Thymus (tissue), 11 donors: ENCODE measurements at regions not wholly inside any gene's neighbourhood (a gene's known extent, or its start where the extent isn't known, plus 50 kb on each side); places are given as distances from the start of the nearest gene placed in this dataset.

Source experiments
- DNase-seq, 9 donors: peaks; one replicate each; pipeline ENCODE4 v3.0.0-alpha.2; 2013; ENCODE audit warnings: low spot score in 9 of 9, low read depth in 6 of 9, missing footprints in 1 of 9
- H3K27ac ChIP-seq, 2 donors: one replicate each; pipeline ENCODE4 v1.5.1; 2013; ENCODE audit warnings: control low read depth in 1 of 2, low read depth in 1 of 2, low read length in 1 of 2, mild to moderate bottlenecking in 1 of 2, moderate library complexity in 1 of 2
- H3K27me3 ChIP-seq, 2 donors: one replicate each; pipeline ENCODE4 v1.5.1; 2013; ENCODE audit warnings: low read length in 1 of 2; ENCODE audit not compliant: control insufficient read depth in 2 of 2, insufficient read depth in 1 of 2
- H3K36me3 ChIP-seq, 2 donors: one replicate each; pipeline ENCODE4 v1.5.1; 2013; ENCODE audit warnings: low read length in 1 of 2, mild to moderate bottlenecking in 1 of 2, moderate library complexity in 1 of 2; ENCODE audit not compliant: control insufficient read depth in 2 of 2, insufficient read depth in 2 of 2
- H3K4me1 ChIP-seq, 2 donors: one replicate each; pipeline ENCODE4 v1.5.1; 2013; ENCODE audit warnings: low read length in 2 of 2; ENCODE audit not compliant: control insufficient read depth in 2 of 2, insufficient read depth in 2 of 2
- H3K4me3 ChIP-seq, 2 donors: one replicate each; pipeline ENCODE4 v1.5.1; 2013; ENCODE audit warnings: low read length in 2 of 2, control low read depth in 1 of 2, mild to moderate bottlenecking in 1 of 2
- H3K9me3 ChIP-seq, 2 donors: one replicate each; pipeline ENCODE4 v1.5.1; 2013; ENCODE audit warnings: low read length in 1 of 2, mild to moderate bottlenecking in 1 of 2; ENCODE audit not compliant: control insufficient read depth in 2 of 2, insufficient read depth in 1 of 2
- WGBS: extraction: QIAGEN DNeasy Blood & Tissue Kit; methylation state at CpG from one replicate; pipeline ENCODE4 v1.1.7; 2013; 5-methylcytosine and 5-hydroxymethylcytosine counted together
- donor health status: healthy.

- Histone ChIP-seq H3K9me3 (no peaks in the 10 kb centered on the region), H3K27ac (no peak overlapping the region), H3K4me3 (no peak overlapping the region), H3K36me3 (no peaks in the 10 kb centered on the region), H3K27me3 (no peaks in the 10 kb centered on the region), H3K4me1 (no peaks in the 10 kb centered on the region)
- DNase-seq: no peak
- 94% methylated on average over 4 of the region's 4 CpGs for WGBS
These were observed 60.3 kb downstream of the DACT1 start for GRCh38 chr14:58697930-58698642.

GRCh38 chr14:58699681-58700205, 62.0 kb downstream of the DACT1 start:
- no peak overlapping the region for H3K27ac ChIP-seq
- WGBS: 91% methylated on average over 1 of the region's 1 CpG
- H3K27me3 ChIP-seq: no peaks in the 10 kb centered on the region
- H3K4me1 ChIP-seq: no peaks in the 10 kb centered on the region
- no peak overlapping the region for H3K4me3 ChIP-seq
- no peak for DNase-seq
- no peaks in the 10 kb centered on the region for H3K9me3 ChIP-seq
- H3K36me3 ChIP-seq: no peaks in the 10 kb centered on the region

- H3K9me3 ChIP-seq: no peaks in the 10 kb centered on the region
- H3K4me3 ChIP-seq: no peak overlapping the region
- H3K27ac ChIP-seq: no peak overlapping the region
- no peaks in the 10 kb centered on the region for H3K36me3 ChIP-seq
- no peaks in the 10 kb centered on the region for H3K27me3 ChIP-seq
- WGBS: 95% methylated on average over 3 of the region's 3 CpGs
- DNase-seq: no peak
- H3K4me1 ChIP-seq: no peaks in the 10 kb centered on the region
These were observed 63.4 kb downstream of the DACT1 start for GRCh38 chr14:58701156-58701555.

GRCh38 chr14:58701604-58702003, 63.8 kb downstream of the DACT1 start:
- WGBS: 94% methylated on average over 1 of the region's 1 CpG
- Histone ChIP-seq H3K36me3 (no peaks in the 10 kb centered on the region), H3K4me1 (no peaks in the 10 kb centered on the region), H3K9me3 (no peaks in the 10 kb centered on the region), H3K27ac (no peak overlapping the region), H3K4me3 (no peak overlapping the region), H3K27me3 (no peaks in the 10 kb centered on the region)
- DNase-seq: no peak

GRCh38 chr14:58702441-58703160, 64.8 kb downstream of the DACT1 start:
- 88% methylated on average over 1 of the region's 1 CpG for WGBS
- no peaks in the 10 kb centered on the region for H3K9me3 ChIP-seq
- DNase-seq: no peak
- H3K27me3 ChIP-seq: no peaks in the 10 kb centered on the region
- no peaks in the 10 kb centered on the region for H3K4me1 ChIP-seq
- no peaks in the 10 kb centered on the region for H3K36me3 ChIP-seq
- no peak overlapping the region for H3K27ac ChIP-seq
- H3K4me3 ChIP-seq: no peak overlapping the region

- no peak for DNase-seq
- no peaks in the 10 kb centered on the region for H3K9me3 ChIP-seq
- H3K4me1 ChIP-seq: no peaks in the 10 kb centered on the region
- H3K27ac ChIP-seq: no peak overlapping the region
- 93% methylated on average over 1 of the region's 1 CpG for WGBS
- H3K4me3 ChIP-seq: no peak overlapping the region
- H3K27me3 ChIP-seq: no peaks in the 10 kb centered on the region
- H3K36me3 ChIP-seq: no peaks in the 10 kb centered on the region
These were observed 65.4 kb downstream of the DACT1 start for GRCh38 chr14:58703161-58703506.

- no peaks in the 10 kb centered on the region for H3K4me1 ChIP-seq
- H3K27me3 ChIP-seq: no peaks in the 10 kb centered on the region
- H3K36me3 ChIP-seq: no peaks in the 10 kb centered on the region
- WGBS: 93% methylated on average over 2 of the region's 2 CpGs
- H3K4me3 ChIP-seq: no peak overlapping the region
- H3K27ac ChIP-seq: no peak overlapping the region
- no peak for DNase-seq
- H3K9me3 ChIP-seq: no peaks in the 10 kb centered on the region
These were observed 67.3 kb downstream of the DACT1 start for GRCh38 chr14:58705066-58705465.

GRCh38 chr14:58707949-58708348, 70.2 kb downstream of the DACT1 start:
- WGBS: 90% methylated on average over 1 of the region's 1 CpG
- Histone ChIP-seq H3K4me3 (no peak overlapping the region), H3K4me1 (no peaks in the 10 kb centered on the region), H3K36me3 (no peaks in the 10 kb centered on the region), H3K27me3 (no peaks in the 10 kb centered on the region), H3K9me3 (no peaks in the 10 kb centered on the region), H3K27ac (no peak overlapping the region)
- DNase-seq: no peak

GRCh38 chr14:58709949-58710348, 72.2 kb downstream of the DACT1 start:
- Histone ChIP-seq H3K27ac (peak overlapping the region in 1 of 2 donors; percentile 45), H3K9me3 (no peaks in the 10 kb centered on the region)

More at GRCh38 chr14:58709949-58710348, 72.2 kb downstream of the DACT1 start:
- 57% methylated on average over 2 of the region's 2 CpGs for WGBS
- no peaks in the 10 kb centered on the region for H3K27me3 ChIP-seq
- no peak overlapping the region for H3K4me3 ChIP-seq
- H3K4me1 ChIP-seq: no peaks in the 10 kb centered on the region
- no peaks in the 10 kb centered on the region for H3K36me3 ChIP-seq
- DNase-seq: no peak
